ENCODE measurements at regions not wholly inside any gene's neighbourhood (a gene's known extent, or its start where the extent isn't known, plus 50 kb on each side); places are given as distances from the start of the nearest gene placed in this dataset.

DNA sequence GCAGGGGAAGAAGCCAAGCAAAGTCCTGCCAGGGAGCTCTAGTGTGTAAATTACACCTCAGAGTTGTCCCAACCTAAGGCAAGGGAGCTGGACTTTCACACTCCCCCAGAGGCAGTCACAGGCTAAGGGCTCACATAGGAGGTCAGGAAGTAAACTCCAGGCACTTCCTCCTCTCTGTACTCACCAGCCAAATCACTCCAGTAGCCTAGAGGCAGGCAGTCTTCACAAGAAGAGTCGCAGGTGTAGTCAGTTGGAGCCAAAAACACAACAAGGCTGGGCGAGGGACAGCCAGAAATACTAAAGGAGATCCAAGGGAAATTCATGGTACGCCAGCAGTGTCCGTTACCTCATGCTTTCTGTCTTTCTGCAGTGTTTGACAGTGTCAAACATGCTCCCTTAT lies 205.0 kb downstream of the C1D start:
- no peak overlapping the region for H3K27ac ChIP-seq (ENCODE audit: low read length)
- no peak for TF ChIP-seq CTCF (IDR thresholded peaks at IDR 0.05; ENCODE audit: borderline replicate concordance, extremely low read depth, low read length, poor library complexity, severe bottlenecking)
- no peak for TF ChIP-seq EZH2 (IDR thresholded peaks at IDR 0.05; ENCODE audit: borderline replicate concordance, low read depth, low read length, severe bottlenecking)
- H4K20me1 ChIP-seq (ENCODE audit: insufficient read depth, low read length), result no peaks in the 10 kb centered on the region
- no peaks in the 10 kb centered on the region for H3K9me3 ChIP-seq (ENCODE audit: insufficient read depth, low read length, severe bottlenecking)
- no peak for DNase-seq
- no peaks in the 10 kb centered on the region for H3K4me1 ChIP-seq (ENCODE audit: insufficient read depth, low read length)
- H3K4me2 ChIP-seq (ENCODE audit: insufficient read depth, low read length), result no peak overlapping the region
- no peaks in the 10 kb centered on the region for H3K27me3 ChIP-seq (ENCODE audit: insufficient read depth, low read length, poor library complexity)
- no peak overlapping the region for H3K4me3 ChIP-seq (ENCODE audit: low read depth in 1 of 2, low read length in 2 of 2)
- ATAC-seq (ENCODE audit: insufficient read depth, low read depth), result no peak
- no peak overlapping the region for H3K9ac ChIP-seq (ENCODE audit: low read depth, low read length)
- no peak overlapping the region for H2AFZ ChIP-seq (ENCODE audit: low read depth, low read length)
- H3K79me2 ChIP-seq (ENCODE audit: insufficient read depth, low read length), result no peaks in the 10 kb centered on the region
- no peaks in the 10 kb centered on the region for H3K36me3 ChIP-seq (ENCODE audit: insufficient read depth, low read length)

- ATAC-seq (ENCODE audit: insufficient read depth, low read depth) (no peak), DNase-seq (no peak)
- no peak overlapping the region for H2AFZ ChIP-seq (ENCODE audit: low read depth, low read length)
- H3K9ac ChIP-seq (ENCODE audit: low read depth, low read length), result no peak overlapping the region
- H3K4me1 ChIP-seq (ENCODE audit: insufficient read depth, low read length), result no peaks in the 10 kb centered on the region
- no peaks in the 10 kb centered on the region for H3K27me3 ChIP-seq (ENCODE audit: insufficient read depth, low read length, poor library complexity)
- no peaks in the 10 kb centered on the region for H4K20me1 ChIP-seq (ENCODE audit: insufficient read depth, low read length)
- no peak overlapping the region for H3K27ac ChIP-seq (ENCODE audit: low read length)
- no peaks in the 10 kb centered on the region for H3K36me3 ChIP-seq (ENCODE audit: insufficient read depth, low read length)
- TF ChIP-seq EZH2 (IDR thresholded peaks at IDR 0.05; ENCODE audit: borderline replicate concordance, low read depth, low read length, severe bottlenecking) (no peak), CTCF (IDR thresholded peaks at IDR 0.05; ENCODE audit: borderline replicate concordance, extremely low read depth, low read length, poor library complexity, severe bottlenecking) (no peak)
- H3K79me2 ChIP-seq (ENCODE audit: insufficient read depth, low read length), result no peaks in the 10 kb centered on the region
- H3K9me3 ChIP-seq (ENCODE audit: insufficient read depth, low read length, severe bottlenecking), result no peaks in the 10 kb centered on the region
- no peak overlapping the region for H3K4me3 ChIP-seq (ENCODE audit: low read depth in 1 of 2, low read length in 2 of 2)
- no peak overlapping the region for H3K4me2 ChIP-seq (ENCODE audit: insufficient read depth, low read length)
Measured at GRCh38 chr2:67858886-67859285, 203.9 kb downstream of the C1D start.

DNA sequence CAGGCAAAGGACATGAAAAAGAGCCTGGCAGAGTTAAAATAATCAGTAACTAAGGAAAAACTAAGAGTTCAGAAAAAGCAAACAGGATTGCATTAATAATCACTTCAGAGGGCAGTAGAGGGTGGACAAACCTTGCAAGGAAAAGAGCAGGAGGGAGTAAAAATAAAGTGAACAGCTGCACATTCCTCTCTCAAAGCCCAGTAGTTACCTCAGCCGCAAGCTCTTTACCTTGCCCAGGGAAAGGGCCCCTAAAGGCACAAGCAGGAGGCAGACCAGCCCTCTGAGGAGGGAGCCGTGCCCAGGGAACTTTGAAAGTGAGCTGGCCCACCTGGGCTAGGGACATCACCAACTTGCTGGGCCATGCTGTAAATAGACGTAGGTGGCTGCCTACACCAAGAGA lies 196.9 kb downstream of the C1D start:
- DNase-seq, result no peak
- Histone ChIP-seq H3K27ac (ENCODE audit: low read length) (no peak overlapping the region), H3K36me3 (ENCODE audit: insufficient read depth, low read length) (no peaks in the 10 kb centered on the region), H3K79me2 (ENCODE audit: insufficient read depth, low read length) (no peaks in the 10 kb centered on the region), H3K9me3 (ENCODE audit: insufficient read depth, low read length, severe bottlenecking) (no peaks in the 10 kb centered on the region), H3K27me3 (ENCODE audit: insufficient read depth, low read length, poor library complexity) (peaks cover 5% of the 10 kb centered on the region), H3K4me2 (ENCODE audit: insufficient read depth, low read length) (no peak overlapping the region), H3K4me3 (ENCODE audit: low read depth in 1 of 2, low read length in 2 of 2) (no peak overlapping the region), H2AFZ (ENCODE audit: low read depth, low read length) (no peak overlapping the region), H3K4me1 (ENCODE audit: insufficient read depth, low read length) (no peaks in the 10 kb centered on the region), H3K9ac (ENCODE audit: low read depth, low read length) (no peak overlapping the region), H4K20me1 (ENCODE audit: insufficient read depth, low read length) (no peaks in the 10 kb centered on the region)
- ATAC-seq (ENCODE audit: insufficient read depth, low read depth), result no peak
- no peak for TF ChIP-seq EZH2 (IDR thresholded peaks at IDR 0.05; ENCODE audit: borderline replicate concordance, low read depth, low read length, severe bottlenecking)
- TF ChIP-seq CTCF (IDR thresholded peaks at IDR 0.05; ENCODE audit: borderline replicate concordance, extremely low read depth, low read length, poor library complexity, severe bottlenecking), result no peak

DNA sequence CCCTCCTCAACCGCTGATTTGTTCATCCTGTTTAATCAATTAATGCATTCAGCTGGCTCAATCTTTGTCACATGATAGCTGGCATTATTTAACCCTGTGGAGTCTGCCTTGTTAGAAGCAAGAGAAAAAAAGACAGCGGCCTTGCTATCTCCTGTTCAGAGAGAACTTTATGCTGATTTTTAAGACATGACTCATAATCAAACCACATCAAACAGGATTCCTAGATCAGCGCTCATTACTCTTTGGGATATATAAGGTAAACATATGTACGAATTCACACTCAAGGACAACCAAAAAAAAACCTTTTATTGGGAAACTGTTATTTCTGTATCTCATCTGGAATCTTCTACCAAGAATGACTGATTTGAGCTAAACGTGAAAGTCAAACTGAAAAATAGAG lies 195.1 kb downstream of the C1D start:
- H2AFZ ChIP-seq (ENCODE audit: low read depth, low read length), result no peak overlapping the region

More for the DNA sequence above, 195.1 kb downstream of the C1D start:
- Histone ChIP-seq H3K79me2 (ENCODE audit: insufficient read depth, low read length) (no peaks in the 10 kb centered on the region), H3K4me3 (ENCODE audit: low read depth in 1 of 2, low read length in 2 of 2) (no peak overlapping the region), H3K4me1 (ENCODE audit: insufficient read depth, low read length) (no peaks in the 10 kb centered on the region), H3K9me3 (ENCODE audit: insufficient read depth, low read length, severe bottlenecking) (no peaks in the 10 kb centered on the region), H3K4me2 (ENCODE audit: insufficient read depth, low read length) (no peak overlapping the region), H3K27ac (ENCODE audit: low read length) (no peak overlapping the region), H3K36me3 (ENCODE audit: insufficient read depth, low read length) (no peaks in the 10 kb centered on the region), H3K27me3 (ENCODE audit: insufficient read depth, low read length, poor library complexity) (peaks cover 9% of the 10 kb centered on the region), H3K9ac (ENCODE audit: low read depth, low read length) (no peak overlapping the region), H4K20me1 (ENCODE audit: insufficient read depth, low read length) (no peaks in the 10 kb centered on the region)
- no peak for ATAC-seq (ENCODE audit: insufficient read depth, low read depth)
- TF ChIP-seq CTCF (IDR thresholded peaks at IDR 0.05; ENCODE audit: borderline replicate concordance, extremely low read depth, low read length, poor library complexity, severe bottlenecking), result no peak
- TF ChIP-seq EZH2 (IDR thresholded peaks at IDR 0.05; ENCODE audit: borderline replicate concordance, low read depth, low read length, severe bottlenecking), result no peak
- no peak for DNase-seq

Data from DND-41 (cell line).